GM21825 (cell line): ENCODE measurements at regions not wholly inside any gene's neighbourhood (a gene's known extent, or its start where the extent isn't known, plus 50 kb on each side); places are given as distances from the start of the nearest gene placed in this dataset.
"Not testable (repeated sequence)": the region's sequence is repeated elsewhere in the genome, so short reads cannot be mapped to it uniquely, and the experiment has no call there.

ENCODE experiments used
- ATAC-seq: cut with Tn5 transposase; IDR thresholded peaks from one replicate; pipeline ENCODE4 v1.9.1; 2021; ENCODE audit warnings: mild to moderate bottlenecking, moderate library complexity; ENCODE audit not compliant: unreplicated experiment

GRCh38 chr5:99471726-99472125, 542.9 kb upstream of the CHD1 start:
- not testable (repeated sequence) for ATAC-seq

GRCh38 chr5:99471178-99471577, 542.4 kb upstream of the CHD1 start:
- ATAC-seq = not testable (repeated sequence)

GRCh38 chr5:99470636-99471035, 541.8 kb upstream of the CHD1 start:
- not testable (repeated sequence) for ATAC-seq

GRCh38 chr5:99460701-99461100, 531.9 kb upstream of the CHD1 start:
- no peak for ATAC-seq

GRCh38 chr5:99453196-99453595, 524.4 kb upstream of the CHD1 start:
- ATAC-seq = no peak

- ATAC-seq = no peak
Measured at GRCh38 chr5:99449786-99450185, 521.0 kb upstream of the CHD1 start.

GRCh38 chr5:99445805-99446204, 517.0 kb upstream of the CHD1 start:
- no peak for ATAC-seq

- no peak for ATAC-seq
Measured at GRCh38 chr5:99441235-99441634, 512.4 kb upstream of the CHD1 start.

- no peak for ATAC-seq
Measured at GRCh38 chr5:99438619-99439018, 509.8 kb upstream of the CHD1 start.

- ATAC-seq = no peak
Measured at GRCh38 chr5:99437986-99438385, 509.2 kb upstream of the CHD1 start.

GRCh38 chr5:99423396-99423795, 494.6 kb upstream of the CHD1 start:
- ATAC-seq = not testable (repeated sequence)

- not testable (repeated sequence) for ATAC-seq
Measured at GRCh38 chr5:99418640-99419039, 489.8 kb upstream of the CHD1 start.

GRCh38 chr5:99410386-99410785, 481.6 kb upstream of the CHD1 start:
- ATAC-seq = not testable (repeated sequence)

- ATAC-seq = not testable (repeated sequence)
Measured at GRCh38 chr5:99404764-99405302, 476.0 kb upstream of the CHD1 start.

- ATAC-seq = not testable (repeated sequence)
Measured at GRCh38 chr5:99400571-99400970, 471.8 kb upstream of the CHD1 start.

- ATAC-seq = no peak
Measured at GRCh38 chr5:99398976-99399375, 470.2 kb upstream of the CHD1 start.

- ATAC-seq = no peak
Measured at GRCh38 chr5:99386406-99387077, 457.7 kb upstream of the CHD1 start.

GRCh38 chr5:99379187-99379586, 450.4 kb upstream of the CHD1 start:
- no peak for ATAC-seq

- ATAC-seq = no peak
Measured at GRCh38 chr5:99378443-99378842, 449.6 kb upstream of the CHD1 start.

GRCh38 chr5:99369797-99370593, 441.2 kb upstream of the CHD1 start:
- no peak for ATAC-seq

GRCh38 chr5:99368726-99369125, 439.9 kb upstream of the CHD1 start:
- ATAC-seq = no peak

- no peak for ATAC-seq
Measured at GRCh38 chr5:99355881-99356280, 427.1 kb upstream of the CHD1 start.
